ENCODE measurements at regions not wholly inside any gene's neighbourhood (a gene's known extent, or its start where the extent isn't known, plus 50 kb on each side); places are given as distances from the start of the nearest gene placed in this dataset.

DNA sequence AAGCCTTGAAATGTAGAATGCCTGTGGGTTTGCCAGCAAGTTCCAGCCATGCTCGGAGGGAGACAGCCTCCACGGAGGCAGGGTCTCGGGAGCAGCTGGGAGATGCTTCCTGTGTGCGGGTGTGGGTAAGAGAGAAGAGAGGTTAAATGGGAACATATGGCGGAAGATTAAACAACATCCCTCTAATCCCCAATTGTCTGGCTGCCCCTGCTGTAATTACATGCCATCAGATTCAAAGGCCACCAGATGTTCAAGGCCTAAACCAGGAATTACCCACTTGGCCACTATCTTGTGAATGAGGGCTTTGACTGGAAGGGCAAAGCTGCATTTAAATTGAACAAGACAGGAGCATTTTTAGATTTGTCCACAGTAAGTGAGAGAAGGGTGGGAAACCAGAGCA lies 81.4 kb upstream of the BACE2 start:
- no peaks in the 10 kb centered on the region for H3K9me3 Mint-ChIP-seq (ENCODE audit: unreplicated experiment)
- H3K36me3 Mint-ChIP-seq (ENCODE audit: unreplicated experiment): no peaks in the 10 kb centered on the region
- peaks cover 6% of the 10 kb centered on the region for H3K27me3 Mint-ChIP-seq (ENCODE audit: unreplicated experiment)
- no peak for DNase-seq (ENCODE audit: extremely low spot score, unreplicated experiment)
- H3K27ac Mint-ChIP-seq (ENCODE audit: unreplicated experiment): no peak overlapping the region
- no peak for TF ChIP-seq CTCF (IDR thresholded peaks at IDR 0.05)
- H3K4me1 Mint-ChIP-seq (ENCODE audit: unreplicated experiment): no peaks in the 10 kb centered on the region
- no peak overlapping the region for H3K4me3 Mint-ChIP-seq (ENCODE audit: unreplicated experiment)

DNA sequence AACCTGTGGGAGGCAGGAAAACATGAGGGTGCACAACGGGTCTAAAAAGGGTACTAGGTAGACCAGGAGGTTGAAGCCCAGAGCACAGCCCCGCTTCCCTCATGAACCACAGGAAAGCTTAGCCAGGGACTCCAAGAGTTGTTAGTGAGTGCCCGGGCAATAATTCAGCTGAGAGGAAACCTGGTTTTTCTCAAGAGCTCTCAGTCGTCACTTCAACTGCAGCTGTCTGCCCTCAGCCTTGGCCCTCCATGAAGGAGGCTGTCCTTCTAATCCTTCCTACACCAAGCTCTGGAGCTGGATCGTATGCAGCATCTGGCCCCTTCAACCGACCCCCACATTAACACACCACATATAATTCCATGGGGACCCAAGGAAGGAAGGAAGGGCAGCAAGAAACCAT lies 77.0 kb upstream of the BACE2 start:
- TF ChIP-seq CTCF (IDR thresholded peaks at IDR 0.05): no peak
- Mint-ChIP-seq H3K9me3 (ENCODE audit: unreplicated experiment) (peaks cover 5% of the 10 kb centered on the region), H3K4me1 (ENCODE audit: unreplicated experiment) (no peaks in the 10 kb centered on the region), H3K27ac (ENCODE audit: unreplicated experiment) (no peak overlapping the region), H3K27me3 (ENCODE audit: unreplicated experiment) (peaks cover 6% of the 10 kb centered on the region), H3K36me3 (ENCODE audit: unreplicated experiment) (no peaks in the 10 kb centered on the region), H3K4me3 (ENCODE audit: unreplicated experiment) (no peak overlapping the region)
- DNase-seq (ENCODE audit: extremely low spot score, unreplicated experiment): no peak

GRCh38 chr21:41091616-41092015 lies 76.3 kb upstream of the BACE2 start:
- Mint-ChIP-seq H3K4me1 (ENCODE audit: unreplicated experiment) (no peaks in the 10 kb centered on the region), H3K9me3 (ENCODE audit: unreplicated experiment) (peaks cover 6% of the 10 kb centered on the region), H3K36me3 (ENCODE audit: unreplicated experiment) (no peaks in the 10 kb centered on the region), H3K27me3 (ENCODE audit: unreplicated experiment) (peaks cover 1% of the 10 kb centered on the region), H3K27ac (ENCODE audit: unreplicated experiment) (no peak overlapping the region), H3K4me3 (ENCODE audit: unreplicated experiment) (no peak overlapping the region)
- DNase-seq (ENCODE audit: extremely low spot score, unreplicated experiment): no peak
- no peak for TF ChIP-seq CTCF (IDR thresholded peaks at IDR 0.05)

- Mint-ChIP-seq H3K27me3 (ENCODE audit: unreplicated experiment) (no peaks in the 10 kb centered on the region), H3K27ac (ENCODE audit: unreplicated experiment) (no peak overlapping the region), H3K9me3 (ENCODE audit: unreplicated experiment) (peaks cover 6% of the 10 kb centered on the region), H3K4me3 (ENCODE audit: unreplicated experiment) (no peak overlapping the region), H3K4me1 (ENCODE audit: unreplicated experiment) (no peaks in the 10 kb centered on the region), H3K36me3 (ENCODE audit: unreplicated experiment) (no peaks in the 10 kb centered on the region)
- DNase-seq (ENCODE audit: extremely low spot score, unreplicated experiment): no peak
- TF ChIP-seq CTCF (IDR thresholded peaks at IDR 0.05): no peak
These were observed 75.6 kb upstream of the BACE2 start for GRCh38 chr21:41092312-41092711.

GRCh38 chr21:41095983-41096382 lies 72.0 kb upstream of the BACE2 start:
- Mint-ChIP-seq H3K9me3 (ENCODE audit: unreplicated experiment) (peaks cover 34% of the 10 kb centered on the region), H3K4me1 (ENCODE audit: unreplicated experiment) (no peaks in the 10 kb centered on the region), H3K4me3 (ENCODE audit: unreplicated experiment) (no peak overlapping the region), H3K36me3 (ENCODE audit: unreplicated experiment) (no peaks in the 10 kb centered on the region), H3K27me3 (ENCODE audit: unreplicated experiment) (no peaks in the 10 kb centered on the region), H3K27ac (ENCODE audit: unreplicated experiment) (no peak overlapping the region)
- TF ChIP-seq CTCF (IDR thresholded peaks at IDR 0.05): no peak
- no peak for DNase-seq (ENCODE audit: extremely low spot score, unreplicated experiment)

All from osteocyte (in vitro differentiated cells).